NCI-H524 treated with DMSO at 0.1 percent for 48 hours (cell line): ENCODE measurements at regions not wholly inside any gene's neighbourhood (a gene's known extent, or its start where the extent isn't known, plus 50 kb on each side); places are given as distances from the start of the nearest gene placed in this dataset.
"Not testable (repeated sequence)": the region's sequence is repeated elsewhere in the genome, so short reads cannot be mapped to it uniquely, and the experiment has no call there.

ENCODE experiments used
- DNase-seq: peaks from one replicate; lab custom pipeline; 2025; lab: John Stamatoyannopoulos, UW

DNA sequence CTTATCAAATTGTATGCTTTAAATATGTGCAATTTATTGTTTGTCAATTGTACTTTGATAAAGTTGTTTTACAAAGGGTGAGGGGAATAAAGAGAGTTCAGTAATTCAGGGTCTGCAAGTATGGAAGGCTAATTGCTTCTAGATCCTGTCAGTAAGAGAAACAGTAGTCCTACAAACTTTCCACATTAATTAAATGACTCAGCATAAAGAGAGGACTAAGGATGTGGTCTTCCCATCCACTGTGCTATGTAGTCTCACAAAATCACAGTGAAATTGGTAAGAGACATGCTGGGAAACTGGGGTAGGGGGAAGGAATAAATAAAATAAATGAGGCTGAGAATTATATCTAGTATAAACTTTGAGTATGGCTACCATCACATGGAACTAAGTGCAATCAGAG is 130.2 kb upstream of the PKP2 start:
- DNase-seq: no peak

- not testable (repeated sequence) for DNase-seq
These were observed 126.1 kb upstream of the PKP2 start for GRCh38 chr12:33022724-33023123.

DNA sequence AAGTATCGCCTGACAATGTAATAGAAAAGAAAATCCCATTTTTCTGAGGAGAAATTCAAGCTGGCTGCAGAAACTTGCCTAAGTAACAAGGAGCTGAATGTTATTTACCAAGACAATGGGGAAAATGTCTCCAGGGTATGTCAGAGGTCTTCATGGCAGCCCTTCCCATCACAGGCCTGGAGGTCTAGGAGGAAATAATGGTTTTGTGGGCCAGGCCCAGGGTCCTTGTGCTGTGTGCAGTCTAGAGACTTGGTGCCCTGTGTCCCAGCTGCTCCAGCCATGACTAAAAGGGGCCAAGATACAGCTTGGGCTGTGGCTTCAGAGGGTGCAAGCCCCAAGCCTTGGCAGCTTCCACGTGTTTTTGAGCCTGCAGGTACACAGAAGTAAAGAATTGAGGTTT is 120.5 kb upstream of the PKP2 start:
- not testable (repeated sequence) for DNase-seq

GRCh38 chr12:33012226-33012625 is 115.6 kb upstream of the PKP2 start:
- no peak for DNase-seq

- no peak for DNase-seq
These were observed 109.5 kb upstream of the PKP2 start for GRCh38 chr12:33006106-33006505.

DNA sequence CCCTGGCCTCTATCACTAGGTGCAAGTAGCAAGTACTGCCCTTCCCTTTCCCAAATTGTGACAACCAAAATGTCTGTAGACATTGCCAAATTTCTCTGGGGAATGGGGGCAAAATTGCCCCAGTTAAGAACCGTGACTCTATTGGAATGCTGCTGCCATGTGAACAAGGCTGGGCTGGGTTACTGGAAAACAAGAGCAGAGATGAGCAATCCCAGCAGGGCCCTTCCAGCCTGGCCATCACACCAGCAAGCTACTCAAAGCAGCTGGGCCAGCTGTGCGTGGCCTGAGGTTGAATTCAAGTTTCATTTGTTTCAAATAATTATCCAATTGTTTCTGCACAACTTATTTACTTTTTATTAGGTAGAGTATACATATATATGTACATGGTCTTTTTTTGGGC is 103.4 kb upstream of the PKP2 start:
- DNase-seq: no peak

GRCh38 chr12:32997471-32997870 is 100.9 kb upstream of the PKP2 start:
- DNase-seq: no peak

DNA sequence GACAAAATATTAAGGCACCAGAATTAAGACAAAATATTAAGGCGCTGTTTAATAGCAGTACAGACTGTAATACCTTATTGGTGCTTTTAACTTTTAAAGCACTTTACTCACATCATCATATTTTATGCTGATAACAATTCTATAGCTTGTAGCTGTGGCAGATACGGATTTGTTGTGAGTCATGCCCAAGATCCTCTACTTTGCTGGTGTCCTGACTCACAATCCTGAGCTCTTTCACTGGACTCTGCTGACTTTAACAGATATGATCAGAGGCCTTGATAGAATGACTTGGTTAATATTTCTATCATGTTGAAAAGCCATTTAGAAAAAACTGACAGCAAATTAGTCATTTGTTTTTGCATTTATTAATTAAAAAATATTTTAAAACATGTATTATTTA is 99.0 kb upstream of the PKP2 start:
- DNase-seq: no peak

DNA sequence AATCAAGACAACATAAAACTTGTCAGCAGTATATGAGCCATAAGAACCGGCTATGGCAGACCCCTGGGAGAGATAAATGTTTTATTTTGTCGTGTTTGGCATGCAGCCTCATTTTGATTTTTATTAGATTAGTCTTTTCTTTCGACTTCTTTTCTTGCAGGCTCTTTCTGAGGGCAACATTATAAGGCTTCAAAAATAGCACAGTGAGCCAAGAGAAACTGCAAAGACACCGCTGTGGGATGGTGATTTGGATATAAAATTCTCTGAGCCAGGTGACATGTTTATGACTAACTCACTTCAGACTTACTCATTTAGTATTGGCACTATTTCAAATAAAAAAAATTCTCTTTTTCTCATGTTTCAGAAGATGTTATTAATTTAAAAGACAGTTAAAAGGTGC is 96.8 kb upstream of the PKP2 start:
- DNase-seq: no peak

GRCh38 chr12:32989705-32990104 is 93.1 kb upstream of the PKP2 start:
- no peak for DNase-seq

- no peak for DNase-seq
These were observed 92.4 kb upstream of the PKP2 start for GRCh38 chr12:32988982-32989381.

- DNase-seq: no peak
These were observed 90.9 kb upstream of the PKP2 start for GRCh38 chr12:32987512-32987911.

GRCh38 chr12:32983968-32984367 is 87.4 kb upstream of the PKP2 start:
- DNase-seq: no peak

GRCh38 chr12:32983332-32983731 is 86.8 kb upstream of the PKP2 start:
- no peak for DNase-seq

- no peak for DNase-seq
These were observed 84.6 kb upstream of the PKP2 start for GRCh38 chr12:32981139-32981538.

DNA sequence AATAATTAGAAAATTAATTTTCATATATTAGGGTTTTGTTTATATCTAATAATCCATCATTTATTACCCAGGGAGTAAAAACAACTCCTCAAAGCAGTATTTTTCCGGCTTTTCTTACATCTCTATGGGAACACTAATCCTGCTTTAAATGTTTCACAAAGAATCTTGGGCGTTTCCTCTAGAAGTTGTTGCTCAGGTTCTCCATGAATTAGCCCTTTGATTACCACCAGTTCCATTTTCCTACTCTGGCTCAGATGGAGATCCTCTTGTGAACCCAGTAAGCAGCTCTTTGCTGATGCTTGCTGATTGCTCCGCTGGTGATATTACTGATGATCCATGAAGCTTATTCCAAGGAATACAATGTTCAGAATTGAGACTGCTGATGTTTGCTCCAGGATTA is 78.5 kb upstream of the PKP2 start:
- no peak for DNase-seq

GRCh38 chr12:32970465-32971110 is 74.0 kb upstream of the PKP2 start:
- no peak for DNase-seq

DNA sequence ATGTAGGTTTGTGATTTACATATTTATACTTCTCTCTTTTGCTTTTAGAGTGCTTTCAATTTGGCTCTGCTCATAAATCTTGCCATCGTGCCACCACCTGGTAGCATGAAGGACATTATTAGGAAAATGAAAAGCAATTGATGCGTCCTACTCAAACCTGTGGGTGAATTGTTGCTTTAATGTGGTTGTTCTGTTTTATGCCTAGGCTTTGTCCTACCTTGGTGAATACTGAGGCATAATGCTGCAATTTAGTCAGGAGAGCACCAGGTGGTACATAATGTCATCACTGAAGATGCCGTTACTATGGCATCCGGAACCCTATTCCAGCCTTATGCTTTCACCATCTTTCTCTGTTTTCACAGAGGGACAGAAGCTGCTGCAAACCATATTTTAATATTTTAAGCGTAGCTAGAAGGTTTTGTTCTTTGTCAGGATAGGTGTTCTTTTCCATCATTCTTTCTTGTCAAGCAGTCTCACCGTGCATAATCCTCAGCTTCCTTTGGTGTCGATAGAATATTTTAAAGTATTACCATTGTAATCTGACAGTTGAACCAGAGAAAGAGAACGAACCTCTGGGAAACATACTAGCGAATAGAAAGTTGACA is 68.5 kb upstream of the PKP2 start:
- no peak for DNase-seq

- DNase-seq: not testable (repeated sequence)
These were observed 59.8 kb upstream of the PKP2 start for GRCh38 chr12:32956418-32956817.

DNA sequence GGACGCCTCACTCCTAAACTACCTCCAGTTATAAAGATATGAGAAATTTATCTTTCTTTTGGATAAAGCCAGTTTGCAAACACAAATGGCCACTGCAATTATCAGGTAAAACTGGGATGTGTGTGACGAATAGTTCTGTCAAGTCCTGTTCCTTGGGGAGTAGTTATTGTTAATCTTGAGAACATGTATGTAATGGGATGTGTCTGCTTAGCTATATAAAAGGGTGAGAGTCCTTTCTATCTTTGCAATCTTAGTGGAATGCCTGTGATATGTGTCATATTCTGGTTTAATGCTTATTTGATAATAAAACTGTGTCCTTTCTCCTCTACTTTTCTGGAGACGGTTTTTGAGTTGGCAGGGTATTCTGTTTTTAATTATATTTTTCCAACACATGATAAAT is 56.1 kb upstream of the PKP2 start:
- DNase-seq: no peak

- no peak for DNase-seq
These were observed 53.2 kb upstream of the PKP2 start for GRCh38 chr12:32949815-32950214.

DNA sequence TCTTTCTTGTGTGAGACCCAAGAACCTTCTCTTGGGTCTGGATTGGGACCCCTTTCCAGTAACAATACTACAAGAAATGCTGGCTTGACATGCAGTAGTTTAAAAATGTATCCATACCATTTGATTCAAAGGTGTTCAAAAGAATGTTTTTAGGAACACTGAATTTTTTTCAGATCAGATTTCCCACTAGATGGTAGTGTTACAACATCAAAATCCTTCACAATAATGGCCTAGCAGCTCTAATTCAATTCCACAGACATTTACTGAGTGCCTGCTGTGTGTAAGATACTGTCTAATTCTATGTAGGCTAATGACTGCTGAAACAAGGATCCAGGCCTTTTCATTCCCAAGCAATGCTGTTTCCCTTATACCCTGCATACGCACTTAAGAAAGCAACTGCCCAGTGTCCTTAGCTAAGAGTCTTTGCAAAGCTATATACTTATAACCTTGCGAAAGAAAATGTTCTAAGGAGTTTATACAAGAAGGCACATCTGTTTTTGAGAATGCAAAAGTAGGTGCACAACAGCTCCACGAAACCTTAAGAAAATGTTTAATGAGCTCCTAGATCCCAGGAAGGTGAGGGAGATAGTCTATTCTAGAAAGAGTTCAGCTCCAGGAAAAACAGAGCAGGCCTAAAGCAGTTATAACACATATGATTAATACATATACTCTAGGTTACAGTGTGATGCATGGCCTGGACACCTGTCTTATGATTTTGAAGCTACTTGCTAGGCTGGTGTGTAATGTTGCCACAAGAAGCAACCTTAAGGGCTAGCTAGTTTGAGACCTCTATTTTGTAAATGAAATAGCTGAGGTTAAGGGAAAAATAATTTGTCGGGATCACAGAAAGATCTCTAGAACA is 50.9 kb upstream of the PKP2 start:
- DNase-seq: peak; percentile 10

DNA sequence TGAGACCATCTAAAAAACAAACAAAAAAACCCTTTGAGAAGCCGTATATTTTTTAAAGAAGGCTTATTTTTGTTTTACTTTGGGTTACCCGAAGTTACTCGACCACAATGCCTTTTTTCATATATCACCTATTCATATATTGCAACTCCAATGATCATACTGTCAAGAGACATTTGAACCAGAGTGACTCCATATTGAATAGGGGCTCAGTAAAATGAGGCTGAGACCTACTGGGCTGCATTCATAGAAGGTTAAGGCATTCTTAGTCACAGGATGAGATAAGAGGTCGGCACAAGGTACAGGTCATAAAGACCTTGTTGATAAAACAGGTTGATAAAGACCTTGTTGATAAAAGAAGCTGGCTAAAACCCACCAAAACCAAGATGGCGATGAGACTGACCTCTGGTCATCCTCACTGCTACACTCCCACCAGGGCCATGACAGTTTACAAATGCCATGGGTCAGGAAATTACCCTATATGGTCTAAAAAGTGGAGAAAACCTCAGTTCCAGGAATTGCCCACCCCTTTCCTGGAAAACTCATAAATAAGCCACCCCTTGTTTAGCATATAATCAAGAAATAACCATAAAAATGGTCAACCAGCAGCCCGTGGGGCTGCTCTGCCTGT is 50.0 kb upstream of the PKP2 start:
- DNase-seq: no peak
